AG10803 (cell line): ENCODE measurements at regions not wholly inside any gene's neighbourhood (a gene's known extent, or its start where the extent isn't known, plus 50 kb on each side); places are given as distances from the start of the nearest gene placed in this dataset.

Experiments
- DNase-seq: peaks from one replicate; pipeline ENCODE4 v3.0.0; 2010; ENCODE audit warnings: low read depth
- H3K4me3 ChIP-seq: 2 replicates; pipeline ENCODE4 v1.5.1; 2011; ENCODE audit warnings: mild to moderate bottlenecking, low read length, control low read depth
- CTCF ChIP-seq: conservative IDR thresholded peaks from 2 replicates; pipeline ENCODE4 v1.5.1; 2011; ENCODE audit warnings: mild to moderate bottlenecking, low read length, control low read depth, inconsistent platforms

GRCh38 chr13:79680485-79680884 lies 199.5 kb downstream of the NDFIP2 start:
- TF ChIP-seq CTCF: no peak

GRCh38 chr13:79679334-79679733 lies 198.4 kb downstream of the NDFIP2 start:
- no peak overlapping the region for H3K4me3 ChIP-seq
- peak; percentile 70 for DNase-seq
- peak; percentile 92 for TF ChIP-seq CTCF

More at GRCh38 chr13:79680485-79680884, 199.5 kb downstream of the NDFIP2 start:
- H3K4me3 ChIP-seq: no peak overlapping the region
- DNase-seq: no peak

GRCh38 chr13:79678100-79678499 lies 197.1 kb downstream of the NDFIP2 start:
- peak; percentile 7 for DNase-seq
- no peak overlapping the region for H3K4me3 ChIP-seq
- no peak for TF ChIP-seq CTCF

- no peak for DNase-seq
Measured at GRCh38 chr13:79675931-79676660, 195.1 kb downstream of the NDFIP2 start.

GRCh38 chr13:79674765-79675515 lies 194.0 kb downstream of the NDFIP2 start:
- H3K4me3 ChIP-seq: no peak overlapping the region
- no peak for DNase-seq
- no peak for TF ChIP-seq CTCF

More at GRCh38 chr13:79675931-79676660, 195.1 kb downstream of the NDFIP2 start:
- no peak for TF ChIP-seq CTCF
- H3K4me3 ChIP-seq: no peak overlapping the region

- no peak for TF ChIP-seq CTCF
- no peak overlapping the region for H3K4me3 ChIP-seq
- DNase-seq: no peak
Measured at GRCh38 chr13:79673993-79674377, 193.0 kb downstream of the NDFIP2 start.
